Stimulated activated naive B cell treated with anti-CD40 and anti-IgM and Interleukin-4, amounts not matched to agents 10 μg/mL and 1 μg/mL and 100 μg/mL, for 72 hours (primary cell): ENCODE measurements at regions not wholly inside any gene's neighbourhood (a gene's known extent, or its start where the extent isn't known, plus 50 kb on each side); places are given as distances from the start of the nearest gene placed in this dataset.

Experiments used
- ATAC-seq, 2 donors: fragments of 150-1000 bp; cut with Tn5 transposase; replicated peaks; 2 replicates each; pipeline ENCODE4 v1.10.0; 2021; ENCODE audit warnings: moderate library complexity in 1 of 2
- DNase-seq: peaks from one replicate; pipeline ENCODE4 v3.0.0; 2021
- H3K27ac Mint-ChIP-seq: one replicate; pipeline ENCODE4 v1.8.0; 2022; ENCODE audit warnings: mild to moderate bottlenecking, mixed read lengths
- H3K27me3 Mint-ChIP-seq, 2 donors: one replicate each; pipeline ENCODE4 v1.8.0; 2022; ENCODE audit warnings: mixed read lengths in 2 of 2
- H3K36me3 Mint-ChIP-seq, 2 donors: one replicate each; pipeline ENCODE4 v1.8.0; 2022; ENCODE audit warnings: mixed read lengths in 2 of 2, mild to moderate bottlenecking in 1 of 2
- H3K4me1 Mint-ChIP-seq, 2 donors: one replicate each; pipeline ENCODE4 v1.8.0; 2022; ENCODE audit warnings: mixed read lengths in 2 of 2, mild to moderate bottlenecking in 1 of 2
- H3K4me3 Mint-ChIP-seq, 2 donors: one replicate each; pipeline ENCODE4 v1.8.0; 2022; ENCODE audit warnings: mild to moderate bottlenecking in 2 of 2, mixed read lengths in 2 of 2, moderate library complexity in 1 of 2
- H3K9me3 Mint-ChIP-seq, 2 donors: one replicate each; pipeline ENCODE4 v1.8.0; 2022; ENCODE audit warnings: mixed read lengths in 2 of 2, mild to moderate bottlenecking in 1 of 2

- no peak overlapping the region for H3K4me3 Mint-ChIP-seq
These were observed 595.7 kb downstream of the TFAP2B start for GRCh38 chr6:51414361-51414760.

GRCh38 chr6:51415501-51415900 is 596.8 kb downstream of the TFAP2B start:
- Mint-ChIP-seq H3K36me3 (no peaks in the 10 kb centered on the region), H3K4me1 (no peaks in the 10 kb centered on the region), H3K27ac (no peak overlapping the region), H3K4me3 (no peak overlapping the region), H3K9me3 (peaks cover 4% of the 10 kb centered on the region in 2 donors), H3K27me3 (no peaks in the 10 kb centered on the region)
- ATAC-seq (no peak), DNase-seq (no peak)

More at GRCh38 chr6:51414361-51414760, 595.7 kb downstream of the TFAP2B start:
- DNase-seq (no peak), ATAC-seq (no peak)
- H3K4me1 Mint-ChIP-seq: no peaks in the 10 kb centered on the region
- H3K9me3 Mint-ChIP-seq: peaks cover 4 to 7% of the 10 kb centered on the region in 2 donors
- no peaks in the 10 kb centered on the region for H3K36me3 Mint-ChIP-seq
- no peak overlapping the region for H3K27ac Mint-ChIP-seq
- no peaks in the 10 kb centered on the region for H3K27me3 Mint-ChIP-seq

GRCh38 chr6:51429017-51429712 is 610.5 kb downstream of the TFAP2B start:
- Mint-ChIP-seq H3K4me3 (no peak overlapping the region), H3K27ac (no peak overlapping the region), H3K27me3 (no peaks in the 10 kb centered on the region), H3K36me3 (no peaks in the 10 kb centered on the region), H3K4me1 (no peaks in the 10 kb centered on the region), H3K9me3 (peaks cover 2 to 6% of the 10 kb centered on the region in 2 donors)
- DNase-seq: no peak
- ATAC-seq: no peak

DNA sequence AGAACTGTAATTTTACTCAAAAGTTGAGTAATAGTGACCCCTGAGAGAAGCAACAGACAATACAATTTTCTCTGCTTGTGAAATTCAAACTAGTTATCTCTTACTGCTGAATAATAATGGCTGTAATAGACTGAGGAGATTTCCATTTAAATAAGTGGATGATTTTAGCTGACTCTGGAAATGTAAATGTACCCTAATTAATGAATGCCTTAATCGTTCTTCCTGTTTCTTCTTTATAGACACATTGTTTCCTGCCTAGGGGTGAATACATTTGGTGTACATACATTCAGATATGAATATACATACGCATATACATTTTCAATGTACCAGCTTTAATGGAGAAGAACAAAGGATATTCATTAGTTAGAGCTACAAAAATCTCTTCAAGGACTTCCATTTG is 611.9 kb downstream of the TFAP2B start:
- no peaks in the 10 kb centered on the region for H3K4me1 Mint-ChIP-seq
- H3K9me3 Mint-ChIP-seq: peaks cover 0 to 4% of the 10 kb centered on the region in 2 donors
- DNase-seq (no peak), ATAC-seq (no peak)
- H3K36me3 Mint-ChIP-seq: no peaks in the 10 kb centered on the region
- H3K4me3 Mint-ChIP-seq: no peak overlapping the region
- H3K27me3 Mint-ChIP-seq: no peaks in the 10 kb centered on the region
- no peak overlapping the region for H3K27ac Mint-ChIP-seq

GRCh38 chr6:51432481-51432880 is 613.8 kb downstream of the TFAP2B start:
- Mint-ChIP-seq H3K27ac (no peak overlapping the region), H3K4me3 (no peak overlapping the region), H3K9me3 (peaks cover 0 to 2% of the 10 kb centered on the region in 2 donors), H3K27me3 (no peaks in the 10 kb centered on the region), H3K4me1 (no peaks in the 10 kb centered on the region), H3K36me3 (no peaks in the 10 kb centered on the region)
- ATAC-seq: no peak
- DNase-seq: no peak

- DNase-seq (no peak), ATAC-seq (no peak)
- no peak overlapping the region for H3K27ac Mint-ChIP-seq
- H3K36me3 Mint-ChIP-seq: no peaks in the 10 kb centered on the region
- H3K4me3 Mint-ChIP-seq: no peak overlapping the region
- H3K9me3 Mint-ChIP-seq: peaks cover 0 to 6% of the 10 kb centered on the region in 2 donors
- H3K4me1 Mint-ChIP-seq: no peaks in the 10 kb centered on the region
- H3K27me3 Mint-ChIP-seq: no peaks in the 10 kb centered on the region
These were observed 631.7 kb downstream of the TFAP2B start for GRCh38 chr6:51450248-51450957.

- no peak overlapping the region for H3K27ac Mint-ChIP-seq
- no peaks in the 10 kb centered on the region for H3K4me1 Mint-ChIP-seq
- no peak overlapping the region for H3K4me3 Mint-ChIP-seq
- DNase-seq: no peak
- no peaks in the 10 kb centered on the region for H3K27me3 Mint-ChIP-seq
- peaks cover 0 to 6% of the 10 kb centered on the region in 2 donors for H3K9me3 Mint-ChIP-seq
- H3K36me3 Mint-ChIP-seq: no peaks in the 10 kb centered on the region
- ATAC-seq: no peak
These were observed 632.3 kb downstream of the TFAP2B start for GRCh38 chr6:51450958-51451357.

- no peak for DNase-seq
These were observed 631.1 kb downstream of the PKHD1 start for GRCh38 chr6:51456282-51456681.

DNA sequence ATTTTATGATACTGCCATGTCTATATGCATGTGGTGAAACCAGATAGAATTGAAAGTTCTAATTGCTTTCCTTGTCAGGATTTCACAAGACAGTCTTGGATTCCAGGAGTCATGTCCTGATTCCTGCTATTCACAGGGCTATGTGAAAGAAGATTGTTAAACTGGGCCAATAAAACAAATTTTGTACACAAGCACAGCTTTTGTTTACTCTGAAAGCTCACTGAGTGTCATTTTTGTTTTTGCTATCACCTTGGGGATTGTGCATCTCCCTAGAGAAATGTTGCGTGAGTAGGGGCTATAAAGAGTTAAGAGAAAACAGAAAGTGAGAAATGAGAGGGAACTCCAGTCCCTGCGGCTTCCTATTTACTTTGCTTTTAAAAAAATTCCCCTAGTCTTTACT is 627.5 kb downstream of the PKHD1 start:
- Mint-ChIP-seq H3K4me1 (no peaks in the 10 kb centered on the region), H3K9me3 (peaks cover 0 to 1% of the 10 kb centered on the region in 2 donors), H3K27ac (no peak overlapping the region), H3K27me3 (no peaks in the 10 kb centered on the region), H3K36me3 (no peaks in the 10 kb centered on the region), H3K4me3 (no peak overlapping the region)
- DNase-seq (no peak), ATAC-seq (peak in 1 of 2 donors; percentile 52)

More at GRCh38 chr6:51456282-51456681, 631.1 kb downstream of the PKHD1 start:
- H3K36me3 Mint-ChIP-seq: no peaks in the 10 kb centered on the region
- no peak overlapping the region for H3K4me3 Mint-ChIP-seq
- no peaks in the 10 kb centered on the region for H3K27me3 Mint-ChIP-seq
- H3K27ac Mint-ChIP-seq: no peak overlapping the region
- peaks cover 0 to 1% of the 10 kb centered on the region in 2 donors for H3K9me3 Mint-ChIP-seq
- no peaks in the 10 kb centered on the region for H3K4me1 Mint-ChIP-seq
- no peak for ATAC-seq

GRCh38 chr6:51462896-51463295 is 624.5 kb downstream of the PKHD1 start:
- no peaks in the 10 kb centered on the region for H3K36me3 Mint-ChIP-seq
- H3K4me1 Mint-ChIP-seq: no peaks in the 10 kb centered on the region
- H3K4me3 Mint-ChIP-seq: no peak overlapping the region
- ATAC-seq (no peak), DNase-seq (no peak)
- H3K27me3 Mint-ChIP-seq: no peaks in the 10 kb centered on the region
- H3K9me3 Mint-ChIP-seq: peaks cover 0 to 3% of the 10 kb centered on the region in 2 donors
- no peak overlapping the region for H3K27ac Mint-ChIP-seq

- no peak overlapping the region for H3K27ac Mint-ChIP-seq
- ATAC-seq: no peak
- no peaks in the 10 kb centered on the region for H3K36me3 Mint-ChIP-seq
- H3K9me3 Mint-ChIP-seq: peaks cover 0 to 3% of the 10 kb centered on the region in 2 donors
- no peak overlapping the region for H3K4me3 Mint-ChIP-seq
- H3K4me1 Mint-ChIP-seq: no peaks in the 10 kb centered on the region
- H3K27me3 Mint-ChIP-seq: no peaks in the 10 kb centered on the region
- DNase-seq: no peak
These were observed 624.1 kb downstream of the PKHD1 start for GRCh38 chr6:51463321-51463720.

GRCh38 chr6:51464956-51465355 is 622.5 kb downstream of the PKHD1 start:
- no peak overlapping the region for H3K4me3 Mint-ChIP-seq

GRCh38 chr6:51466427-51466826 is 621.0 kb downstream of the PKHD1 start:
- Mint-ChIP-seq H3K4me3 (no peak overlapping the region), H3K36me3 (no peaks in the 10 kb centered on the region), H3K27ac (no peak overlapping the region), H3K4me1 (no peaks in the 10 kb centered on the region), H3K9me3 (peaks cover 0 to 5% of the 10 kb centered on the region in 2 donors), H3K27me3 (no peaks in the 10 kb centered on the region)
- ATAC-seq (no peak), DNase-seq (no peak)

More at GRCh38 chr6:51464956-51465355, 622.5 kb downstream of the PKHD1 start:
- Mint-ChIP-seq H3K27ac (no peak overlapping the region), H3K27me3 (no peaks in the 10 kb centered on the region), H3K4me1 (no peaks in the 10 kb centered on the region), H3K36me3 (no peaks in the 10 kb centered on the region), H3K9me3 (peaks cover 0 to 6% of the 10 kb centered on the region in 2 donors)
- ATAC-seq (no peak), DNase-seq (no peak)

DNA sequence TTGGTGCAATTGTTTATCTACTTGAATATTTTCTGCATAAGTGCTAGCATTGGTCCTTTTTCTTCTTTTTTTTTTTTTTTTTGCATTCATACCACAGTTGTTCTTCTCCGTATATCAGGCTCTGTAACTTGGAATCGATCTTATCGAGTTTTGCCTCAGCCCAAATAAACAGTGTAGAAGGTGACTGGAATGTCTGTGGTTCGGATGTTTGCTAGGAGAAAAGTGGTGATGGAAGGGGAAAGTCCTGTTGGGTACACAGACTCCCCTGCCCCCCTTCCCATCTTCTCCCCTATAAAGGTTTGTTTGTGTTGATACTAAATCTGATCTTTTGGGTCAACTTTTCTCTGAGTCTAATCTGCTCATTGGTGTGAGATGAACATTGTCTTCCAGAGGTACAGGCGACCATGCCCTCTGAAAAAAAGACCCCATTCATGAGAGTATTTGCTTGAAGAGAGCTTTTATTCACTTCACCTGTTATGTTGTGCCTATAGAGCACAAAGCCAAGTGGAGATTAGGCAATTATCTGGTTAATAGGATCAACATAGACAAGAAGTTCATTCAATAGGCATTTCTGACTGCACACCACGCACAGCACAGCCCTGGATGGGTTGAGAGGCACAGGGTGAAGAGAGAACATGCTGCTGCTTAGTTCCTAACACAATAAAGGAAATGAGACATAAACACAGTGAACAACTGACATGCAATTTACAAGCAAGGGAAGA is 620.0 kb downstream of the PKHD1 start:
- ATAC-seq (no peak), DNase-seq (no peak)
- Mint-ChIP-seq H3K27me3 (no peaks in the 10 kb centered on the region), H3K9me3 (peaks cover 0 to 5% of the 10 kb centered on the region in 2 donors), H3K4me1 (no peaks in the 10 kb centered on the region), H3K4me3 (no peak overlapping the region), H3K36me3 (no peaks in the 10 kb centered on the region), H3K27ac (no peak overlapping the region)
